Stomach (tissue), 4 donors: ENCODE measurements at regions not wholly inside any gene's neighbourhood (a gene's known extent, or its start where the extent isn't known, plus 50 kb on each side); places are given as distances from the start of the nearest gene placed in this dataset.
"Not testable (repeated sequence)": the region's sequence is repeated elsewhere in the genome, so short reads cannot be mapped to it uniquely, and the experiment has no call there.

Experiments
- CTCF ChIP-seq, 7 experiments: fragments of 450-650 bp in 4 of 7; fragments of 200-600 bp in 3 of 7; sonication (generic) in 3 of 7; IDR thresholded peaks; one replicate each; pipeline ENCODE4 v1.5.1; 2016 to 2019; ENCODE audit warnings: antibody characterized with exemption in 7 of 7, control low read depth in 2 of 7, mild to moderate bottlenecking in 1 of 7
- EP300 ChIP-seq: sonication (generic); formaldehyde crosslinking; IDR thresholded peaks from one replicate; pipeline ENCODE4 v1.6.1; 2017; ENCODE audit warnings: antibody characterized with exemption
- POLR2A ChIP-seq, 4 donors: fragments of 450-650 bp; IDR thresholded peaks; one replicate each; pipeline ENCODE4 v1.6.1; 2016; ENCODE audit warnings: antibody characterized with exemption in 4 of 4, control low read depth in 2 of 4, mild to moderate bottlenecking in 1 of 4, moderate library complexity in 1 of 4

DNA sequence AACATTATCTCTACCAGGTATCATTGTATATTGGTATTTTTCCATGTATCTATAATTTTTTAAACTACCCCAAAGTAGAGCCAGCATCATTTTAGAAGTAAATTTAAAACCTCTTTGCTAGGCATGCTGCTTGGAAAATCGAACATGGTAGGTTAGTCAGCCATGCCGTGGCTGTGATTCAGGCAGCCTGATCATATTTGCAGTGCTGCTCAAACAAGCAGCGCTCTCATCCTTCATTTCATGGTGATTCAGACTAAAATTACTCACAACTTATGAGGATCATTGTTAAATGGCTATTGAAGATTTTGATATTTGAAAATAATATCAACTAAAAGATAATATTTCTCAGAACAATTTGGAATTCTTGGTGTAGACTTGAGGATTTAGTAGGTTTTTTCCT lies 161.2 kb upstream of the SPATA31A3 start:
- not testable (repeated sequence) for TF ChIP-seq CTCF (IDR thresholded peaks at IDR 0.05); POLR2A (IDR thresholded peaks at IDR 0.05); EP300
